Dendritic cell treated with granulocyte-macrophage colony-stimulating factor and Interleukin-4, amounts not matched to agents 40 ng/mL and 50 ng/mL, for 4 days (primary cell): ENCODE measurements at regions not wholly inside any gene's neighbourhood (a gene's known extent, or its start where the extent isn't known, plus 50 kb on each side); places are given as distances from the start of the nearest gene placed in this dataset.

Source experiments
- H3K27ac Mint-ChIP-seq: one replicate; pipeline ENCODE4 v1.8.0; 2022; ENCODE audit warnings: mild to moderate bottlenecking, mixed read lengths
- H3K27me3 Mint-ChIP-seq: one replicate; pipeline ENCODE4 v1.8.0; 2022; ENCODE audit warnings: mild to moderate bottlenecking, mixed read lengths
- H3K36me3 Mint-ChIP-seq: one replicate; pipeline ENCODE4 v1.8.0; 2022; ENCODE audit warnings: low read depth, mixed read lengths
- H3K4me1 Mint-ChIP-seq: one replicate; pipeline ENCODE4 v1.8.0; 2022; ENCODE audit warnings: low read depth, mixed read lengths
- H3K4me3 Mint-ChIP-seq: one replicate; pipeline ENCODE4 v1.8.0; 2022; ENCODE audit warnings: mild to moderate bottlenecking, moderate library complexity, mixed read lengths
- H3K9me3 Mint-ChIP-seq: one replicate; pipeline ENCODE4 v1.8.0; 2022; ENCODE audit warnings: mixed read lengths
- intact Hi-C: fragments of 100-400 bp; cut with micrococcal nuclease; formaldehyde crosslinking; loops from one replicate; pipeline ENCODE4 v1.15.0; 2022

GRCh38 chr3:106326941-106327695 is 458.3 kb upstream of the CBLB start:
- no peak overlapping the region for H3K4me3 Mint-ChIP-seq

GRCh38 chr3:106327696-106328025 is 458.8 kb upstream of the CBLB start:
- Mint-ChIP-seq H3K36me3 (no peaks in the 10 kb centered on the region), H3K9me3 (peaks cover 23% of the 10 kb centered on the region), H3K27me3 (no peaks in the 10 kb centered on the region), H3K4me1 (no peaks in the 10 kb centered on the region), H3K27ac (no peak overlapping the region), H3K4me3 (no peak overlapping the region)
- intact Hi-C loops, result no loop called here

More at GRCh38 chr3:106326941-106327695, 458.3 kb upstream of the CBLB start:
- Mint-ChIP-seq H3K27ac (no peak overlapping the region), H3K27me3 (no peaks in the 10 kb centered on the region), H3K4me1 (no peaks in the 10 kb centered on the region), H3K36me3 (no peaks in the 10 kb centered on the region), H3K9me3 (peaks cover 28% of the 10 kb centered on the region)
- intact Hi-C loops, result no loop called here

GRCh38 chr3:106328224-106328623 is 459.4 kb upstream of the CBLB start:
- H3K36me3 Mint-ChIP-seq, result no peaks in the 10 kb centered on the region
- no peaks in the 10 kb centered on the region for H3K4me1 Mint-ChIP-seq
- intact Hi-C loops, result no loop called here
- no peaks in the 10 kb centered on the region for H3K27me3 Mint-ChIP-seq
- no peak overlapping the region for H3K4me3 Mint-ChIP-seq
- no peak overlapping the region for H3K27ac Mint-ChIP-seq
- peaks cover 22% of the 10 kb centered on the region for H3K9me3 Mint-ChIP-seq

GRCh38 chr3:106329521-106329920 is 460.7 kb upstream of the CBLB start:
- Mint-ChIP-seq H3K9me3 (peaks cover 11% of the 10 kb centered on the region), H3K27ac (no peak overlapping the region), H3K4me1 (no peaks in the 10 kb centered on the region), H3K27me3 (no peaks in the 10 kb centered on the region), H3K4me3 (no peak overlapping the region), H3K36me3 (no peaks in the 10 kb centered on the region)
- intact Hi-C loops, result no loop called here

GRCh38 chr3:106331636-106332035 is 462.8 kb upstream of the CBLB start:
- Mint-ChIP-seq H3K27me3 (no peaks in the 10 kb centered on the region), H3K36me3 (no peaks in the 10 kb centered on the region), H3K4me3 (no peak overlapping the region), H3K9me3 (no peaks in the 10 kb centered on the region), H3K27ac (no peak overlapping the region), H3K4me1 (no peaks in the 10 kb centered on the region)
- intact Hi-C loops, result no loop called here

- Mint-ChIP-seq H3K36me3 (no peaks in the 10 kb centered on the region), H3K4me3 (no peak overlapping the region), H3K9me3 (no peaks in the 10 kb centered on the region), H3K4me1 (no peaks in the 10 kb centered on the region), H3K27me3 (no peaks in the 10 kb centered on the region), H3K27ac (no peak overlapping the region)
- intact Hi-C loops, result no loop called here
Measured at GRCh38 chr3:106332129-106332528, 463.3 kb upstream of the CBLB start.

- Mint-ChIP-seq H3K4me1 (no peaks in the 10 kb centered on the region), H3K4me3 (no peak overlapping the region), H3K27ac (no peak overlapping the region), H3K9me3 (no peaks in the 10 kb centered on the region), H3K36me3 (no peaks in the 10 kb centered on the region), H3K27me3 (no peaks in the 10 kb centered on the region)
- intact Hi-C loops, result no loop called here
Measured at GRCh38 chr3:106332884-106333283, 464.1 kb upstream of the CBLB start.

- Mint-ChIP-seq H3K27ac (no peak overlapping the region), H3K9me3 (no peaks in the 10 kb centered on the region), H3K4me3 (no peak overlapping the region), H3K27me3 (no peaks in the 10 kb centered on the region), H3K4me1 (no peaks in the 10 kb centered on the region), H3K36me3 (no peaks in the 10 kb centered on the region)
- intact Hi-C loops, result no loop called here
Measured at GRCh38 chr3:106333911-106334618, 465.3 kb upstream of the CBLB start.

- H3K36me3 Mint-ChIP-seq, result no peaks in the 10 kb centered on the region
- H3K4me3 Mint-ChIP-seq, result no peak overlapping the region
- H3K27ac Mint-ChIP-seq, result no peak overlapping the region
- intact Hi-C loops, result no loop called here
- H3K4me1 Mint-ChIP-seq, result no peaks in the 10 kb centered on the region
- H3K27me3 Mint-ChIP-seq, result no peaks in the 10 kb centered on the region
- H3K9me3 Mint-ChIP-seq, result no peaks in the 10 kb centered on the region
Measured at GRCh38 chr3:106336619-106337018, 467.8 kb upstream of the CBLB start.

GRCh38 chr3:106337116-106337515 is 468.3 kb upstream of the CBLB start:
- Mint-ChIP-seq H3K4me3 (no peak overlapping the region), H3K4me1 (no peaks in the 10 kb centered on the region), H3K9me3 (no peaks in the 10 kb centered on the region), H3K27ac (no peak overlapping the region), H3K27me3 (no peaks in the 10 kb centered on the region), H3K36me3 (no peaks in the 10 kb centered on the region)
- intact Hi-C loops, result no loop called here

- no peaks in the 10 kb centered on the region for H3K36me3 Mint-ChIP-seq
- H3K4me3 Mint-ChIP-seq, result no peak overlapping the region
- intact Hi-C loops, result no loop called here
Measured at GRCh38 chr3:106338582-106339214, 469.9 kb upstream of the CBLB start.

GRCh38 chr3:106339551-106339950 is 470.7 kb upstream of the CBLB start:
- no peaks in the 10 kb centered on the region for H3K9me3 Mint-ChIP-seq
- intact Hi-C loops, result no loop called here
- no peaks in the 10 kb centered on the region for H3K36me3 Mint-ChIP-seq
- no peak overlapping the region for H3K27ac Mint-ChIP-seq
- H3K4me3 Mint-ChIP-seq, result no peak overlapping the region
- no peaks in the 10 kb centered on the region for H3K4me1 Mint-ChIP-seq
- H3K27me3 Mint-ChIP-seq, result no peaks in the 10 kb centered on the region

More at GRCh38 chr3:106338582-106339214, 469.9 kb upstream of the CBLB start:
- Mint-ChIP-seq H3K27ac (no peak overlapping the region), H3K9me3 (no peaks in the 10 kb centered on the region), H3K27me3 (no peaks in the 10 kb centered on the region), H3K4me1 (no peaks in the 10 kb centered on the region)

- H3K9me3 Mint-ChIP-seq, result no peaks in the 10 kb centered on the region
- H3K27me3 Mint-ChIP-seq, result no peaks in the 10 kb centered on the region
- no peaks in the 10 kb centered on the region for H3K36me3 Mint-ChIP-seq
- H3K4me3 Mint-ChIP-seq, result no peak overlapping the region
- no peak overlapping the region for H3K27ac Mint-ChIP-seq
- intact Hi-C loops, result no loop called here
- H3K4me1 Mint-ChIP-seq, result no peaks in the 10 kb centered on the region
Measured at GRCh38 chr3:106341087-106341486, 472.3 kb upstream of the CBLB start.

- Mint-ChIP-seq H3K4me3 (no peak overlapping the region), H3K4me1 (no peaks in the 10 kb centered on the region), H3K36me3 (no peaks in the 10 kb centered on the region), H3K27me3 (no peaks in the 10 kb centered on the region), H3K27ac (no peak overlapping the region), H3K9me3 (no peaks in the 10 kb centered on the region)
- intact Hi-C loops, result no loop called here
Measured at GRCh38 chr3:106341586-106342162, 472.9 kb upstream of the CBLB start.
